ENCODE measurements at regions not wholly inside any gene's neighbourhood (a gene's known extent, or its start where the extent isn't known, plus 50 kb on each side); places are given as distances from the start of the nearest gene placed in this dataset.

GRCh38 chr9:78856781-78857180 lies 559.9 kb downstream of the PSAT1 start:
- H3K79me2 ChIP-seq (ENCODE audit: insufficient read depth, low read length), result no peaks in the 10 kb centered on the region
- no peaks in the 10 kb centered on the region for H3K27me3 ChIP-seq (ENCODE audit: insufficient read depth, low read length)
- no peaks in the 10 kb centered on the region for H3K36me3 ChIP-seq (ENCODE audit: insufficient read depth, low read length)
- peak overlapping the region; percentile 28 for H3K4me2 ChIP-seq (ENCODE audit: low read length)
- H3K36me3 Mint-ChIP-seq (ENCODE audit: low read depth, unreplicated experiment), result no peaks in the 10 kb centered on the region
- no peak overlapping the region for H3K4me3 Mint-ChIP-seq (ENCODE audit: unreplicated experiment)
- H3K9me3 ChIP-seq (ENCODE audit: insufficient read depth, low read depth, low read length), result no peaks in the 10 kb centered on the region
- no peak overlapping the region for H3K4me3 ChIP-seq (ENCODE audit: insufficient read depth, low read depth, low read length)
- H3K9ac ChIP-seq (ENCODE audit: low read length), result no peak overlapping the region
- FAIRE-seq (no peak), DNase-seq (ENCODE audit: low read depth) (no peak)
- H3K4me1 ChIP-seq (ENCODE audit: insufficient read depth, low read length), result peaks cover 15% of the 10 kb centered on the region
- H2AFZ ChIP-seq (ENCODE audit: low read depth, low read length), result peak overlapping the region; percentile 55
- peaks cover 5% of the 10 kb centered on the region for H3K4me1 Mint-ChIP-seq (ENCODE audit: low read depth, unreplicated experiment)
- peak overlapping the region; percentile 36 for H3K27ac ChIP-seq (ENCODE audit: low read depth, low read length)
- no peaks in the 10 kb centered on the region for H3K27me3 Mint-ChIP-seq (ENCODE audit: low read depth, unreplicated experiment)
- peaks cover 3% of the 10 kb centered on the region for H3K9me3 Mint-ChIP-seq (ENCODE audit: unreplicated experiment)
- H3K27ac Mint-ChIP-seq (ENCODE audit: unreplicated experiment), result no peak overlapping the region
- TF ChIP-seq EZH2 (IDR thresholded peaks at IDR 0.05; ENCODE audit: insufficient read depth, low read length) (no peak), CTCF (IDR thresholded peaks at IDR 0.05; ENCODE audit: insufficient read depth, low read depth, low read length) (no peak)
- H4K20me1 ChIP-seq (ENCODE audit: insufficient read depth, low read length), result no peaks in the 10 kb centered on the region

GRCh38 chr9:78857373-78858225 lies 560.7 kb downstream of the PSAT1 start:
- no peak overlapping the region for H3K9ac ChIP-seq (ENCODE audit: low read length)
- H3K27ac Mint-ChIP-seq (ENCODE audit: unreplicated experiment), result no peak overlapping the region
- H3K79me2 ChIP-seq (ENCODE audit: insufficient read depth, low read length), result no peaks in the 10 kb centered on the region
- H3K9me3 ChIP-seq (ENCODE audit: insufficient read depth, low read depth, low read length), result no peaks in the 10 kb centered on the region
- no peak for DNase-seq (ENCODE audit: low read depth)
- no peaks in the 10 kb centered on the region for H3K36me3 ChIP-seq (ENCODE audit: insufficient read depth, low read length)
- H3K9me3 Mint-ChIP-seq (ENCODE audit: unreplicated experiment), result peaks cover 3% of the 10 kb centered on the region
- H3K4me1 Mint-ChIP-seq (ENCODE audit: low read depth, unreplicated experiment), result peaks cover 5% of the 10 kb centered on the region
- no peaks in the 10 kb centered on the region for H3K27me3 ChIP-seq (ENCODE audit: insufficient read depth, low read length)
- H3K4me3 ChIP-seq (ENCODE audit: insufficient read depth, low read depth, low read length), result no peak overlapping the region
- H3K4me2 ChIP-seq (ENCODE audit: low read length), result no peak overlapping the region
- H3K27me3 Mint-ChIP-seq (ENCODE audit: low read depth, unreplicated experiment), result no peaks in the 10 kb centered on the region
- no peak overlapping the region for H2AFZ ChIP-seq (ENCODE audit: low read depth, low read length)
- H3K36me3 Mint-ChIP-seq (ENCODE audit: low read depth, unreplicated experiment), result no peaks in the 10 kb centered on the region
- no peaks in the 10 kb centered on the region for H4K20me1 ChIP-seq (ENCODE audit: insufficient read depth, low read length)
- H3K27ac ChIP-seq (ENCODE audit: low read depth, low read length), result no peak overlapping the region
- peaks cover 15% of the 10 kb centered on the region for H3K4me1 ChIP-seq (ENCODE audit: insufficient read depth, low read length)
- no peak for FAIRE-seq
- no peak overlapping the region for H3K4me3 Mint-ChIP-seq (ENCODE audit: unreplicated experiment)
- TF ChIP-seq EZH2 (IDR thresholded peaks at IDR 0.05; ENCODE audit: insufficient read depth, low read length) (no peak), CTCF (IDR thresholded peaks at IDR 0.05; ENCODE audit: insufficient read depth, low read depth, low read length) (no peak)

- Mint-ChIP-seq H3K4me1 (ENCODE audit: low read depth, unreplicated experiment) (peaks cover 5% of the 10 kb centered on the region), H3K4me3 (ENCODE audit: unreplicated experiment) (no peak overlapping the region), H3K27ac (ENCODE audit: unreplicated experiment) (no peak overlapping the region), H3K36me3 (ENCODE audit: low read depth, unreplicated experiment) (no peaks in the 10 kb centered on the region), H3K9me3 (ENCODE audit: unreplicated experiment) (peaks cover 3% of the 10 kb centered on the region), H3K27me3 (ENCODE audit: low read depth, unreplicated experiment) (no peaks in the 10 kb centered on the region)
- no peak overlapping the region for H2AFZ ChIP-seq (ENCODE audit: low read depth, low read length)
- H3K4me2 ChIP-seq (ENCODE audit: low read length), result no peak overlapping the region
- H3K9me3 ChIP-seq (ENCODE audit: insufficient read depth, low read depth, low read length), result no peaks in the 10 kb centered on the region
- no peak for FAIRE-seq
- H3K27ac ChIP-seq (ENCODE audit: low read depth, low read length), result no peak overlapping the region
- no peaks in the 10 kb centered on the region for H3K36me3 ChIP-seq (ENCODE audit: insufficient read depth, low read length)
- H3K9ac ChIP-seq (ENCODE audit: low read length), result no peak overlapping the region
- H3K79me2 ChIP-seq (ENCODE audit: insufficient read depth, low read length), result no peaks in the 10 kb centered on the region
- H3K4me1 ChIP-seq (ENCODE audit: insufficient read depth, low read length), result peaks cover 15% of the 10 kb centered on the region
- TF ChIP-seq EZH2 (IDR thresholded peaks at IDR 0.05; ENCODE audit: insufficient read depth, low read length) (no peak), CTCF (IDR thresholded peaks at IDR 0.05; ENCODE audit: insufficient read depth, low read depth, low read length) (no peak)
- H3K27me3 ChIP-seq (ENCODE audit: insufficient read depth, low read length), result no peaks in the 10 kb centered on the region
- no peak overlapping the region for H3K4me3 ChIP-seq (ENCODE audit: insufficient read depth, low read depth, low read length)
- no peaks in the 10 kb centered on the region for H4K20me1 ChIP-seq (ENCODE audit: insufficient read depth, low read length)
- DNase-seq (ENCODE audit: low read depth), result peak; percentile 70
Measured at GRCh38 chr9:78858266-78858665, 561.3 kb downstream of the PSAT1 start.

Measured in astrocyte (in vitro differentiated cells and primary cell).